ENCODE measurements at regions not wholly inside any gene's neighbourhood (a gene's known extent, or its start where the extent isn't known, plus 50 kb on each side); places are given as distances from the start of the nearest gene placed in this dataset.
A peak's percentile ranks its signal among the peaks of the same experiment; 100 is the strongest.

DNA sequence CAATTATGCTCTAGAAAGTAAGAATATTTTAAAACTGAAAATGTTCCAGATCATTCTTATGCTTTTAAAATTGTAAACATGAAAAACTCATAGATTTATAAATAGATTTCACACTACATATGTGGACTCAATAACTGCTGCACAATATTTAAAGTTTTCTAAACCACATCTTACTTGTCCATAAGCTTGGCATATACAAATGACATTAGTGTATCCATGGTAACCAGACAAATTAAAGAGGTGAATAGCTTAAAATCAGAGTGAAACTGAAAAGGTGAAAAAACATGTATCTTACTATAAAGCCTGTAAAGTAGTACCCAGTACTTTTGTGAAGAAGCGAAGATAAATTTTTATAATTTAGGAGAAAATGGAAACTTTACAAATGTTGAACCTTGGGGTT, 151.2 kb upstream of the MYO16 start:
- H3K27ac ChIP-seq = no peak overlapping the region
- H3K36me3 ChIP-seq = no peaks in the 10 kb centered on the region
- H3K9me3 ChIP-seq = no peaks in the 10 kb centered on the region
- WGBS = 82% methylated on average over 1 of the region's 1 CpG
- TF ChIP-seq POLR2A (IDR thresholded peaks at IDR 0.05) = no peak
- TF ChIP-seq, protein P1, sequence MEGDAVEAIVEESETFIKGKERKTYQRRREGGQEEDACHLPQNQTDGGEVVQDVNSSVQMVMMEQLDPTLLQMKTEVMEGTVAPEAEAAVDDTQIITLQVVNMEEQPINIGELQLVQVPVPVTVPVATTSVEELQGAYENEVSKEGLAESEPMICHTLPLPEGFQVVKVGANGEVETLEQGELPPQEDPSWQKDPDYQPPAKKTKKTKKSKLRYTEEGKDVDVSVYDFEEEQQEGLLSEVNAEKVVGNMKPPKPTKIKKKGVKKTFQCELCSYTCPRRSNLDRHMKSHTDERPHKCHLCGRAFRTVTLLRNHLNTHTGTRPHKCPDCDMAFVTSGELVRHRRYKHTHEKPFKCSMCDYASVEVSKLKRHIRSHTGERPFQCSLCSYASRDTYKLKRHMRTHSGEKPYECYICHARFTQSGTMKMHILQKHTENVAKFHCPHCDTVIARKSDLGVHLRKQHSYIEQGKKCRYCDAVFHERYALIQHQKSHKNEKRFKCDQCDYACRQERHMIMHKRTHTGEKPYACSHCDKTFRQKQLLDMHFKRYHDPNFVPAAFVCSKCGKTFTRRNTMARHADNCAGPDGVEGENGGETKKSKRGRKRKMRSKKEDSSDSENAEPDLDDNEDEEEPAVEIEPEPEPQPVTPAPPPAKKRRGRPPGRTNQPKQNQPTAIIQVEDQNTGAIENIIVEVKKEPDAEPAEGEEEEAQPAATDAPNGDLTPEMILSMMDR (IDR thresholded peaks at IDR 0.05) = no peak
- TF ChIP-seq POLR2AphosphoS5 (IDR thresholded peaks at IDR 0.05) = no peak
- H3K27me3 ChIP-seq (replicated peaks; ENCODE audit: insufficient read depth) = no peaks in the 10 kb centered on the region
- DNase-seq (ENCODE audit: low spot score) = no peak
- intact Hi-C loops (cut with DNase I) = no loop called here
- no peak overlapping the region for H3K4me3 ChIP-seq
- no peaks in the 10 kb centered on the region for H3K4me1 ChIP-seq (replicated peaks)

DNA sequence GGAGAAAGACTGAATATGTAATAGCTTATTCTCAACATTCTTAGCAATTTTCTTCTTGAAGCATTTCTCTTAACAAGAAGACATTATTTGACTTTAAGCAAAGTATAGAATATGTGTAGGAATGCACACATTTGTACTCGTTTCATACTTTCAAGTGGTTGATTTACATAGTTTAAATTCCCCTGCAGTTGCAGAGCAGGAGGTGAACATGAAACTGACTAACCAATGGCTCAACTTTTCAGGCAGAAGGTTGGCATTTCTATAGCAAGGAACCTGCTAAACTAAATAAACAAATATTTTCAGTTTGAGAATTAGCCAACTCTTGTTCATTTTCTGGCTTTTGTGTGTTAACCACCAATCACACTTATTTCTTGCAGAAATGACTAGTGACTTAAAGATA, 145.4 kb upstream of the MYO16 start:
- Histone ChIP-seq H3K27ac (no peak overlapping the region), H3K36me3 (no peaks in the 10 kb centered on the region), H3K4me3 (no peak overlapping the region), H3K27me3 (replicated peaks; ENCODE audit: insufficient read depth) (no peaks in the 10 kb centered on the region), H3K4me1 (replicated peaks) (no peaks in the 10 kb centered on the region), H3K9me3 (no peaks in the 10 kb centered on the region)
- TF ChIP-seq, protein P1 (IDR thresholded peaks at IDR 0.05) = no peak
- TF ChIP-seq POLR2A (IDR thresholded peaks at IDR 0.05) (no peak), POLR2AphosphoS5 (IDR thresholded peaks at IDR 0.05) (no peak)
- 38% methylated on average over 1 of the region's 1 CpG for WGBS
- intact Hi-C loops (cut with DNase I) = no loop called here
- no peak for DNase-seq (ENCODE audit: low spot score)

DNA sequence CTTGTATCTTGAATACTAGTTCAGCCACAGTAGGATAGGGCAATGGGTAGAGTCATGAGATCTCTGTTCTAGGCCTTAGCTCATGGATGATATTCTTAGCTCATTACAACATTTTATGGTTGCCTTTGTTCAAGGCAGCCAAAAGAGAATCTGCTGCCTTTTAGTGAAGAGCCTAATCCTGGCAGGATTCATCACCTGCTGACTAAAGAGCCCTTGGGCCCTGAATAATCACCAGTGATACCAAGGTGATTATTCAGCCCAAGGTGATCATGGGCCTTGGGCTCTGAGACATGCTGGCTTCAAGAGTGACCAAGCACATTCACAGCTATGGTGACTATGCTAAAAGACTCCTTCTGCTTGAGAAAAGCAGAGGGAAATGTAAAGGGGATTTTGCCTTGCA, 143.3 kb upstream of the MYO16 start:
- Histone ChIP-seq H3K4me1 (replicated peaks) (no peaks in the 10 kb centered on the region), H3K36me3 (no peaks in the 10 kb centered on the region), H3K9me3 (no peaks in the 10 kb centered on the region), H3K27ac (no peak overlapping the region), H3K27me3 (replicated peaks; ENCODE audit: insufficient read depth) (no peaks in the 10 kb centered on the region), H3K4me3 (no peak overlapping the region)
- TF ChIP-seq POLR2A (IDR thresholded peaks at IDR 0.05) (no peak), POLR2AphosphoS5 (IDR thresholded peaks at IDR 0.05) (no peak)
- TF ChIP-seq, protein P1 (IDR thresholded peaks at IDR 0.05) = no peak
- intact Hi-C loops (cut with DNase I) = no loop called here
- DNase-seq (ENCODE audit: low spot score) = no peak

DNA sequence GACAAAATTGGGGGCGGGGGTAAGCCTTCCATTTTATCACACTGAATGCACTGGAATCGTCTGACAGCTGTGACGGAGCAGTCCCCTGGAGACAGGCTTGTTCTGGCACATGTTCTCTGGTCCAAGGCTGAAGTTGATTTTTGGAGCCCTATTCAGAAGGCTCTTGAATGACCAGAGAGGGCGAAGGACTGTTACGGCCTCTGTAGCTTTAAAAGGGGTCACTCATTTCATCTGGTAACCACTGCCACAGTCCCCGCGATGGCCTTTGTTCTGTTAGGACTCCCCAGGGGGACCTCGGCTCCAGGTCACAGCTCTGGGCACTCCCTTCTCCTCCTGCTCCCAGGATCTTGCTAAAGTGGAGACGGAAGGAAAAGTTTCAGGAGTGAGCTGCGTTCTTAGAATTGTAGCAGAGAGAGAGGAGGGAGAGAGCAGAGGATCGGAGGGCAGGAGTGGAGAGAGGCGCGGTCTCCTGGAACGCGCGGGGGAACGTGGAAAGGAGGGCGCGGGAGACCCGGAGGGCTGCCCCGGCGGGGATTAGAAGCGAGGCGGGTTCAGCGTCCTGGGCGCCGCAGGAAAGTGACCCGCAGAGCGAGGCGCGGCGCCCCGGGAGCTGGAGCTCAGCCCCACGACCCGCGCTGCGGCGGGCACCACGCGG, 134.3 kb upstream of the MYO16 start:
- DNase-seq (ENCODE audit: low spot score) = no peak
- H3K4me3 ChIP-seq = peak overlapping the region in 1 of 2 donors; percentile 19
- H3K27ac ChIP-seq = no peak overlapping the region
- no peaks in the 10 kb centered on the region for H3K4me1 ChIP-seq (replicated peaks)
- H3K36me3 ChIP-seq = no peaks in the 10 kb centered on the region
- H3K27me3 ChIP-seq (replicated peaks; ENCODE audit: insufficient read depth) = peaks cover 13% of the 10 kb centered on the region
- no peaks in the 10 kb centered on the region for H3K9me3 ChIP-seq
- 3% methylated on average over 31 of the region's 40 CpGs for WGBS
- TF ChIP-seq POLR2A (IDR thresholded peaks at IDR 0.05) = no peak
- TF ChIP-seq, protein P1 (IDR thresholded peaks at IDR 0.05) = no peak
- no peak for TF ChIP-seq POLR2AphosphoS5 (IDR thresholded peaks at IDR 0.05)
- intact Hi-C loops (cut with DNase I) = no loop called here

DNA sequence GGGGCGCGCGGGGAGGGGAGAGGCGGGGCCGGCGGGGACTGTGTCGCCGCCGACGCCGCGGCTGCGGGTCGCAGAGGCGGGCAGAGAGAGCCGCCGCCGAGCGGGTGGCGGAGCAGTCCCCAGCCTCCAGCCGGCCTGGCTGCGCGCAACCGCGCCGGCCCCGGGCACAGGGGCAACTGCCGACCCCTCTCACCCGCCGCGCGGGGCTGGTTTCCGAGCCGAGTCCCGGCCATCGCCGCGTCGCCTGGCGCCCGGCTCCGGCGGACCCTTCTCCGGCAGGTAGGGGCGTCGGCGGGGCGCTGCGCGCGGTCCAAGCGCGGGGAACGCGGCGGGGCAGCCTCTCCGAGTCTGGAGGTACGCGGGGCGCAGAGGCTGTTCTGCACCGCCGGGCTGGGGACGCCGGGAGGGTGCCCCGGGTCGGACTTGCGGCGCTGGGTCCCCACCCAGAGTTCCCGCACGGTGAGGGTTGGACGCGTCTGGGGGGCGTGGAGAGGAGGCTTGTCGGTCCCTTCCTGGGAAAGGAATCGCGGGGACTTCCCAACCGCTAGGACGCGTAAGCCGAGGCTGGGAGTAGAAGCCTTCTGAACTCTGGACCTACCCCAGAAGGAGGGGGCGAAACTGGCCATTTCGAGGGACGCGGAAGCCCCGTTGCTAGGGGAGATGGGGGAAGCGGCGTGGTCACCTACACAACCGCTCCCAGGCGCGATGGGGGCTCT, 133.6 kb upstream of the MYO16 start:
- no peak overlapping the region for H3K27ac ChIP-seq
- no peaks in the 10 kb centered on the region for H3K4me1 ChIP-seq (replicated peaks)
- no peaks in the 10 kb centered on the region for H3K9me3 ChIP-seq
- DNase-seq (ENCODE audit: low spot score) = no peak
- WGBS = 2% methylated on average over 60 of the region's 90 CpGs
- H3K27me3 ChIP-seq (replicated peaks; ENCODE audit: insufficient read depth) = peaks cover 13% of the 10 kb centered on the region
- H3K36me3 ChIP-seq = no peaks in the 10 kb centered on the region
- TF ChIP-seq, protein P1 (IDR thresholded peaks at IDR 0.05) = no peak
- TF ChIP-seq POLR2AphosphoS5 (IDR thresholded peaks at IDR 0.05) (no peak), POLR2A (IDR thresholded peaks at IDR 0.05) (no peak)
- H3K4me3 ChIP-seq = peak overlapping the region in 1 of 2 donors; percentile 19
- intact Hi-C loops (cut with DNase I) = no loop called here
